GM12878 (cell line): ENCODE measurements at regions not wholly inside any gene's neighbourhood (a gene's known extent, or its start where the extent isn't known, plus 50 kb on each side); places are given as distances from the start of the nearest gene placed in this dataset.

Experiments used
- ATAC-seq: fragments of 200-7000 bp; cut with Tn5 transposase; 3 replicates; pipeline ENCODE4 v1.9.1; 2020; ENCODE audit warnings: mild to moderate bottlenecking, moderate library complexity
- BruUV-seq: library from RNA; stranded (reverse); fragments of 400-500 nt; replicated peaks from 2 replicates; lab custom pipeline; 2021; lab: Mats Ljungman, UMichigan
- CTCF ChIA-PET: fragments of 300-600 bp; sonication (Branson Sonifier 250); formaldehyde crosslinking; extraction: SDS; loops from one replicate; lab custom pipeline; 2021; ENCODE audit warnings: inconsistent platforms; lab: Yijun Ruan, JAX
- POLR2A ChIA-PET: fragments of 350-600 bp; formaldehyde crosslinking; extraction: SDS; loops from one replicate; lab custom pipeline; 2021; ENCODE audit warnings: inconsistent platforms; lab: Charles Lee
- RAD21 ChIA-PET: fragments of 300-600 bp; sonication (Branson Sonifier 250); formaldehyde crosslinking; loops from one replicate; lab custom pipeline; 2023; ENCODE audit warnings: antibody characterized with exemption; ENCODE audit not compliant: unreplicated experiment; lab: Charles Lee
- SMC1A ChIA-PET: fragments of 300-600 bp; sonication (Branson Sonifier 250); formaldehyde crosslinking; loops from one replicate; lab custom pipeline; 2023; ENCODE audit not compliant: unreplicated experiment, uncharacterized antibody; lab: Charles Lee
- DNase-seq: peaks from one replicate; pipeline ENCODE4 v3.0.0-alpha.2; 2011; ENCODE audit warnings: low read depth, low spot score
- FAIRE-seq: peaks from 3 replicates; lab custom pipeline; 2011; peaks lifted over from hg19 to GRCh38; lab: Jason Lieb, UNC
- H2AFZ ChIP-seq: 2 replicates; pipeline ENCODE4 v1.6.0; 2011; ENCODE audit warnings: low read depth, low read length, control low read depth; ENCODE audit not compliant: control insufficient read depth
- H3K27ac ChIP-seq: 2 replicates; pipeline ENCODE4 v1.5.1; 2011; ENCODE audit warnings: control low read depth; ENCODE audit not compliant: control insufficient read depth, insufficient read depth
- H3K27me3 ChIP-seq, 2 experiments: replicated peaks in 1 of 2; 2 replicates each; pipeline versions ENCODE4 v1.6.0 to v1.6.1; 2011; ENCODE audit warnings: low read length in 1 of 2; ENCODE audit not compliant: control insufficient read depth in 2 of 2, insufficient read depth in 2 of 2
- H3K36me3 ChIP-seq, 2 experiments: 2 replicates each; pipeline ENCODE4 v1.5.1; 2011; ENCODE audit warnings: low read length in 1 of 2; ENCODE audit not compliant: control insufficient read depth in 2 of 2, insufficient read depth in 2 of 2
- H3K4me1 ChIP-seq: 2 replicates; pipeline ENCODE4 v1.6.1; 2011; ENCODE audit warnings: mild to moderate bottlenecking, low read length, moderate library complexity, mixed read lengths; ENCODE audit not compliant: control insufficient read depth, insufficient read depth
- H3K4me2 ChIP-seq: 2 replicates; pipeline ENCODE4 v1.6.0; 2011; ENCODE audit warnings: control low read depth; ENCODE audit not compliant: control insufficient read depth, insufficient read depth
- H3K4me3 ChIP-seq: fragments of 200-600 bp; sonication (generic); 2 replicates; pipeline ENCODE4 v1.5.1; 2016
- H3K79me2 ChIP-seq: 2 replicates; pipeline ENCODE4 v1.6.0; 2011; ENCODE audit warnings: low read length; ENCODE audit not compliant: control insufficient read depth, insufficient read depth
- H3K9ac ChIP-seq: 2 replicates; pipeline ENCODE4 v1.8.0; 2011; ENCODE audit warnings: low read length, control low read depth, mixed read lengths; ENCODE audit not compliant: control insufficient read depth, insufficient read depth
- H3K9me3 ChIP-seq: replicated peaks from 3 replicates; pipeline ENCODE4 v1.5.1; 2011; ENCODE audit warnings: mild to moderate bottlenecking, low read length; ENCODE audit not compliant: control insufficient read depth, insufficient read depth
- H4K20me1 ChIP-seq: 2 replicates; pipeline ENCODE4 v1.6.0; 2011; ENCODE audit not compliant: control insufficient read depth, insufficient read depth
- HCFC1 ChIP-seq: fragments of 150-350 bp; IDR thresholded peaks from 2 replicates; pipeline ENCODE4 v1.6.1; 2014; ENCODE audit warnings: low read length
- IRF3 ChIP-seq: fragments of 450-650 bp; IDR thresholded peaks from 2 replicates; pipeline ENCODE4 v1.6.1; 2014; ENCODE audit warnings: mild to moderate bottlenecking
- IRF4 ChIP-seq: IDR thresholded peaks from 2 replicates; pipeline ENCODE4 v1.6.1; 2011; ENCODE audit warnings: low read depth, low read length
- NFYB ChIP-seq: IDR thresholded peaks from 2 replicates; pipeline ENCODE4 v1.6.1; 2011; ENCODE audit warnings: low read depth, mild to moderate bottlenecking, low read length, improper control_type of control experiment, moderate library complexity; ENCODE audit not compliant: insufficient read depth
- NR2F1 ChIP-seq: fragments of 450-650 bp; conservative IDR thresholded peaks from 2 replicates; pipeline ENCODE4 v1.6.1; 2017; ENCODE audit warnings: mild to moderate bottlenecking
- RCOR1 ChIP-seq: conservative IDR thresholded peaks from 2 replicates; pipeline ENCODE4 v1.6.1; 2012; ENCODE audit warnings: low read depth, low read length, improper control_type of control experiment
- RUNX3 ChIP-seq: IDR thresholded peaks from 2 replicates; pipeline ENCODE4 v1.6.1; 2012; ENCODE audit warnings: low read length, inconsistent platforms
- SIX5 ChIP-seq: IDR thresholded peaks from 2 replicates; pipeline ENCODE4 v1.6.1; 2011; ENCODE audit warnings: mild to moderate bottlenecking, low read depth, low read length, moderate library complexity; ENCODE audit not compliant: severe bottlenecking
- SRF ChIP-seq, 2 experiments: IDR thresholded peaks; 2 replicates each; pipeline ENCODE4 v1.6.1; 2011; ENCODE audit warnings: low read depth in 2 of 2, low read length in 2 of 2, mild to moderate bottlenecking in 1 of 2, moderate library complexity in 1 of 2
- WRNIP1 ChIP-seq: IDR thresholded peaks from 2 replicates; pipeline ENCODE4 v1.6.1; 2011; ENCODE audit warnings: low read depth, low read length, improper control_type of control experiment, borderline replicate concordance
- WGBS: methylation state at CpG from one replicate; pipeline ENCODE4 v1.1.6; 2016; ENCODE audit warnings: low lambda C conversion rate; ENCODE audit not compliant: insufficient replicate concordance, insufficient coverage; ENCODE audit errors: missing lambda C conversion rate; 5-methylcytosine and 5-hydroxymethylcytosine counted together
- in situ Hi-C: fragments of 300-500 bp; cut with MboI; formaldehyde crosslinking; loops from 9 replicates; pipeline ENCODE4 v1.14.3; 2018; ENCODE audit warnings: mixed read lengths
- intact Hi-C: fragments of 100-400 bp; cut with micrococcal nuclease; formaldehyde crosslinking; loops from one replicate; pipeline ENCODE4 v1.14.2; 2022; ENCODE audit not compliant: unreplicated experiment

GRCh38 chr6:74979065-74979766 lies 226.6 kb downstream of the COL12A1 start:
- 15% methylated on average over 7 of the region's 7 CpGs for WGBS
- ChIA-PET RAD21 (no interaction called here), CTCF (no interaction called here), SMC1A (no interaction called here), POLR2A (no interaction called here)
- no TSS peak for BruUV-seq
- no peaks in the 10 kb centered on the region for H3K36me3 ChIP-seq
- in situ Hi-C loops, result no loop called here
- no peaks in the 10 kb centered on the region for H4K20me1 ChIP-seq
- H3K4me1 ChIP-seq, result no peaks in the 10 kb centered on the region
- intact Hi-C loops, result no loop called here
- H3K4me2 ChIP-seq, result no peak overlapping the region
- no peaks in the 10 kb centered on the region for H3K79me2 ChIP-seq
- H3K4me3 ChIP-seq, result no peak overlapping the region
- ATAC-seq (no peak), DNase-seq (no peak), FAIRE-seq (no peak)
- H3K9me3 ChIP-seq, result no peaks in the 10 kb centered on the region
- no peaks in the 10 kb centered on the region for H3K27me3 ChIP-seq
- TF ChIP-seq RCOR1, result no peak
- TF ChIP-seq NFYB, result no peak
- no peak for TF ChIP-seq WRNIP1
- no peak for TF ChIP-seq IRF3
- TF ChIP-seq RUNX3, result no peak
- no peak overlapping the region for H3K9ac ChIP-seq
- H2AFZ ChIP-seq, result no peak overlapping the region
- no peak overlapping the region for H3K27ac ChIP-seq

- Histone ChIP-seq H3K9ac (no peak overlapping the region), H4K20me1 (no peaks in the 10 kb centered on the region), H3K36me3 (no peaks in the 10 kb centered on the region), H3K4me1 (no peaks in the 10 kb centered on the region), H2AFZ (no peak overlapping the region), H3K27ac (no peak overlapping the region), H3K79me2 (no peaks in the 10 kb centered on the region), H3K9me3 (no peaks in the 10 kb centered on the region), H3K4me3 (no peak overlapping the region), H3K4me2 (no peak overlapping the region), H3K27me3 (no peaks in the 10 kb centered on the region)
- ChIA-PET POLR2A (no interaction called here), SMC1A (no interaction called here), CTCF (interaction anchor here (1.0 kb wide), 1 partner anchor 12 kb away, joined by 3 read pairs; no protein-coding TSS in a partner anchor), RAD21 (no interaction called here)
- intact Hi-C loops, result no loop called here
- ATAC-seq (no peak), DNase-seq (no peak), FAIRE-seq (no peak)
- in situ Hi-C loops, result no loop called here
- no TSS peak for BruUV-seq
- TF ChIP-seq SIX5, result no peak
- no peak for TF ChIP-seq NR2F1
- TF ChIP-seq HCFC1, result no peak
- TF ChIP-seq SRF (IDR thresholded peaks at IDR 0.05; ENCODE audit: low read depth in 2 of 2, low read length in 2 of 2), result no peak
- no peak for TF ChIP-seq IRF4
- WGBS, result 21% methylated on average over 2 of the region's 2 CpGs
Measured at GRCh38 chr6:74976701-74977100, 229.2 kb downstream of the COL12A1 start.
